Right lobe of liver (tissue), 4 donors: ENCODE measurements at regions not wholly inside any gene's neighbourhood (a gene's known extent, or its start where the extent isn't known, plus 50 kb on each side); places are given as distances from the start of the nearest gene placed in this dataset.

Source experiments
- POLR2A ChIP-seq: fragments of 450-650 bp; IDR thresholded peaks from one replicate; pipeline ENCODE4 v1.6.1; 2017; ENCODE audit warnings: antibody characterized with exemption, mild to moderate bottlenecking
- TF ChIP-seq, protein P1 (sequence below), 4 donors: fragments of 200-600 bp in 3 of 4; fragments of 450-650 bp in 1 of 4; IDR thresholded peaks; one replicate each; pipeline versions ENCODE4 v1.5.1 to v1.8.0; 2016 to 2022; ENCODE audit warnings: antibody characterized with exemption in 4 of 4, mild to moderate bottlenecking in 2 of 4
- donor health status: DM: no; HTN: no; CAD: no.
- donor health status: DM: no; HTN: no; CAD: no.
- donor health status: DM: no; HTN: yes; CAD: no.

DNA sequence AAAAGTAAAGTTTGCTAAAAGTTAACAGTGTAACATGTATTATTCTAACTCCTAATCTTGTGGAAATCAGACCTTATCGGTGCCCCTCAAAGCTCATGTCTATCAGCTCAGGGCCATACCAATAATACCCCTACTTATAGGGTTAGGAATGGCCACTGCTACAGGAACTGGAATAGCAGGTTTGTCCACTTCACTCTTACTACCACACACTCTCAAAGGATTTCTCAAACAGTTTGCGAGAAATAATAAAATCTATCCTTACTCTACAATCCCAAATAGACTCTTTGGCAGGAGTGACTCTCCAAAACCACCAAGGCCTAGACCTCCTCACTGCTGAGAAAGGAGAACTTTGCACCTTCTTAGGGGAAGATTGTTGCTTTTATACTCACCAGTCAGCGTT, 1677.7 kb downstream of the OLFM4 start:
- TF ChIP-seq, protein P1, sequence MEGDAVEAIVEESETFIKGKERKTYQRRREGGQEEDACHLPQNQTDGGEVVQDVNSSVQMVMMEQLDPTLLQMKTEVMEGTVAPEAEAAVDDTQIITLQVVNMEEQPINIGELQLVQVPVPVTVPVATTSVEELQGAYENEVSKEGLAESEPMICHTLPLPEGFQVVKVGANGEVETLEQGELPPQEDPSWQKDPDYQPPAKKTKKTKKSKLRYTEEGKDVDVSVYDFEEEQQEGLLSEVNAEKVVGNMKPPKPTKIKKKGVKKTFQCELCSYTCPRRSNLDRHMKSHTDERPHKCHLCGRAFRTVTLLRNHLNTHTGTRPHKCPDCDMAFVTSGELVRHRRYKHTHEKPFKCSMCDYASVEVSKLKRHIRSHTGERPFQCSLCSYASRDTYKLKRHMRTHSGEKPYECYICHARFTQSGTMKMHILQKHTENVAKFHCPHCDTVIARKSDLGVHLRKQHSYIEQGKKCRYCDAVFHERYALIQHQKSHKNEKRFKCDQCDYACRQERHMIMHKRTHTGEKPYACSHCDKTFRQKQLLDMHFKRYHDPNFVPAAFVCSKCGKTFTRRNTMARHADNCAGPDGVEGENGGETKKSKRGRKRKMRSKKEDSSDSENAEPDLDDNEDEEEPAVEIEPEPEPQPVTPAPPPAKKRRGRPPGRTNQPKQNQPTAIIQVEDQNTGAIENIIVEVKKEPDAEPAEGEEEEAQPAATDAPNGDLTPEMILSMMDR (IDR thresholded peaks at IDR 0.05): no peak
- no peak for TF ChIP-seq POLR2A
